HUES48 (cell line): ENCODE measurements at regions not wholly inside any gene's neighbourhood (a gene's known extent, or its start where the extent isn't known, plus 50 kb on each side); places are given as distances from the start of the nearest gene placed in this dataset.
"Not testable (repeated sequence)": the region's sequence is repeated elsewhere in the genome, so short reads cannot be mapped to it uniquely, and the experiment has no call there.

ENCODE experiments used
- H3K27ac ChIP-seq: one replicate; pipeline ENCODE4 v1.7.0; 2013; ENCODE audit warnings: low read depth, low read length, inconsistent platforms
- H3K27me3 ChIP-seq: 2 replicates; pipeline ENCODE4 v1.6.1; 2013; ENCODE audit warnings: mild to moderate bottlenecking, low read length; ENCODE audit not compliant: control insufficient read depth, insufficient read depth
- H3K36me3 ChIP-seq: 2 replicates; pipeline ENCODE4 v1.6.1; 2013; ENCODE audit warnings: low read length; ENCODE audit not compliant: control insufficient read depth, insufficient read depth
- H3K4me1 ChIP-seq: 2 replicates; pipeline ENCODE4 v1.6.1; 2013; ENCODE audit warnings: mild to moderate bottlenecking, low read length; ENCODE audit not compliant: control insufficient read depth, insufficient read depth
- H3K4me3 ChIP-seq: 2 replicates; pipeline ENCODE4 v1.5.1; 2013; ENCODE audit warnings: mild to moderate bottlenecking, low read depth, low read length
- H3K9ac ChIP-seq: 2 replicates; pipeline ENCODE4 v1.6.1; 2013; ENCODE audit warnings: mild to moderate bottlenecking, low read depth, low read length, moderate library complexity
- H3K9me3 ChIP-seq: 2 replicates; pipeline ENCODE4 v1.6.1; 2013; ENCODE audit warnings: low read length; ENCODE audit not compliant: control insufficient read depth, insufficient read depth

DNA sequence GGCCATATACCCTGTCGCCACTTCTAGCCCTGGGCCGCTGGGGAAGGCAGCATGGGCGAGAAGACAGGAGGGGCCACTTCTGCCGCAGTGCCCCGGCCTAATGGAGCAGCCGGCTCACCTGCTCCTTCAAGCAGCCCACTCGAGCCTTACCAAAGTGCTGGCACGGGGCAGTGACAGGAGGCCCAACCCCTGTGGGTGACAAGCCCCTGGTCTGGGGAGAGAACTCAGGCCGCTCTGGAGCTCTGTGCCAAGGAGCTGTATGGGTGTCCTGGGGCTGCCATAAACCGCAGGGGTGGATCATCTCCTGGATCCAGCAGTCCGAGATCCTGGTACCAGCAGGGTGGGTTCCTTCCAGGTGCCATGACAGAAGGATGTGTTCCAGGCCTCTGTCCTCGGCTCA, 3029.0 kb upstream of the TEKT4 start:
- not testable (repeated sequence) for H3K36me3 ChIP-seq, H3K9ac ChIP-seq, H3K4me3 ChIP-seq, H3K27me3 ChIP-seq, H3K4me1 ChIP-seq, H3K27ac ChIP-seq
- H3K9me3 ChIP-seq = peaks cover 28% of the 10 kb centered on the region

DNA sequence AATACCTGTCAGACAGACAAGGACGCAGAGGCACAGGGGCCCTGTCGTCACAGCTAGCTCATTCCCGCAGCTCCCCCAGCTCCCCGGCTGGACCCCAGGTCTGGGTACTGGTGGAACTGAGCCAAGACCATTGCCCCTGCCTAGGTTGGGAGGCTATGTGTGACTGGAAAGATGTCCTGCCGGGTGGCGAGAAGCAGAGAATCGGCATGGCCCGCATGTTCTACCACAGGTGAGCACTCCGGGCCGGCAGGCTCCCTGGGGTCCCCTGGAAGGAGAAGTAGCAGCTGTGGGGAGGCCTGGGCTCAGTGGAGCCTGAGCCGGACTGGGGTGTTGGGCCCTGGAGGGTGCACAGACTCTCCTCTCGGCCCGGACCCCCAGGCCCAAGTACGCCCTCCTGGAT, 3028.3 kb upstream of the TEKT4 start:
- H3K27me3 ChIP-seq, H3K27ac ChIP-seq, H3K36me3 ChIP-seq, H3K4me3 ChIP-seq, H3K4me1 ChIP-seq, H3K9ac ChIP-seq: not testable (repeated sequence)
- H3K9me3 ChIP-seq = peaks cover 28% of the 10 kb centered on the region

DNA sequence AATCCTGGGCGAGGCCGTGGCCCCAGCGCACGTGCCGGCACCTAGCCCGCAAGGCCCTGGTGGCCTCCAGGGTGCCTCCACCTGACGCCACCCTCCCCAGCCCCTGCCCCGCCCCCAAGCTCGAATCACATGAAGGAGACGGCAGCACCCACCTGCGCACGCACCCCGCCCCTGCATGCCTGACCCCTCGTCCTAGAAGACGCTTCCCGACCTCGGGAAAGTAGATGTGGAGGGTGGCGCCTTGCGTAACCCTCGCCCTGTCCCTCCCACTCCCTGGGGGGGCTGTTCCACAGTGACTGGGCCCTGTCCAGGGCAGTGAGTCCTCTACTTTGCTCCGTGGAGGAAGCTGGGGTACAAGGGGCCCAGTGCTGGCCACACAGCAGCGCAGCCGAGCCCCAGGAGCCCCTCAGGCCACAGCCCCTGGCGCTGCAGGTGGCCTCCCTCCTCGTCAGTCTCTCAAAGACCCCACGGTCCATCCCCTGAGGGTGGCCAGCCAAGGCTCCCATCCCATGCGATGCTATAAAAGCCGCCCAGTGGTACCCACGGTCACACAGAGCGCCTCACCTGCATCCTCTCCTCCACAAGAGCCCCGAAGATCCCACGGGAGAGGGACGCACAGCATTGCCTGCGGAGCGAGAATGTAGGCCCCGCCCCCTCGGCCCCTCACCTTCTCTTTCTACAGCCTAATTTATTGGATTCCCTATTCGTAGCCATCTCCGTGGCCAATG, 3027.3 kb upstream of the TEKT4 start:
- peaks cover 28% of the 10 kb centered on the region for H3K9me3 ChIP-seq
- not testable (repeated sequence) for H3K4me3 ChIP-seq, H3K9ac ChIP-seq, H3K27me3 ChIP-seq, H3K4me1 ChIP-seq, H3K36me3 ChIP-seq, H3K27ac ChIP-seq

DNA sequence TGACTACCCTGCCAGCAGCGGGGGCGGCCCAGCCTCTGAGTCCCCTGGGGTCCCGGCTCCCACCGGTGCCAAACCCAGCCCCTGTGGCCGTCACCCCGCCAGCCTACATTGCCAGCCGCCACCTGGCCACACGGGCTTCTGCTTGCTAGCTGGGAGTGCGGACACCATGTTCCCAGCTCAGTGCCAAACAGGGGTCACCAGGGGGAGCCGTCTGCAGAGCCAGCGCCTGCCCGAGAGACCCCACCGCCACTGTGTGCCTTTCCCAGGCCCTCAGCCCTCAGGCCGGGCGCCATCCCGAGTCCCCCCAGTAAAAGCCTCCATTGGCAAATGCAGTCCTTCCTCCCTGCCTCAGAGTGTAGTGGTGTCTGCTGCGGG, 3026.8 kb upstream of the TEKT4 start:
- H3K9me3 ChIP-seq = peaks cover 28% of the 10 kb centered on the region
- H3K27ac ChIP-seq, H3K27me3 ChIP-seq, H3K4me3 ChIP-seq, H3K36me3 ChIP-seq, H3K4me1 ChIP-seq, H3K9ac ChIP-seq: not testable (repeated sequence)

DNA sequence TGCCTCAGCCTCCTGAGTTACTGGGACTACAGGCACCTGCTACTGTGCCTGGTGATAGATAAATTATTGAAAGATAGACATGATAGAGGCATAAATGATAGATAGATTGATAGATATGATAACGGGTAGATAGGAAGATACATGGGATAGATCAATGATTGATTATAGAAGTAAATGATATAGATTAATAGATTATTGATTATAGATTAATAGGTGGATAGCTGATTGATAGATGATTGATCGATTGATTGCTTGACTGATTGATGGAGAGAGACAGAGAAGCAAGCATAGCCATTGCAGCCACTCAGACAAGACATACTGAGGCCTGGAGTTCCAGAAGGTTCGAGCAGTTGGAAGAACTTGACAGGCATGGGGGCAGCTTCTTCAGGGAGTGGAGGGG, 3024.8 kb upstream of the TEKT4 start:
- H3K4me3 ChIP-seq, H3K27me3 ChIP-seq, H3K9ac ChIP-seq, H3K4me1 ChIP-seq, H3K27ac ChIP-seq, H3K36me3 ChIP-seq: not testable (repeated sequence)
- H3K9me3 ChIP-seq = peaks cover 26% of the 10 kb centered on the region

DNA sequence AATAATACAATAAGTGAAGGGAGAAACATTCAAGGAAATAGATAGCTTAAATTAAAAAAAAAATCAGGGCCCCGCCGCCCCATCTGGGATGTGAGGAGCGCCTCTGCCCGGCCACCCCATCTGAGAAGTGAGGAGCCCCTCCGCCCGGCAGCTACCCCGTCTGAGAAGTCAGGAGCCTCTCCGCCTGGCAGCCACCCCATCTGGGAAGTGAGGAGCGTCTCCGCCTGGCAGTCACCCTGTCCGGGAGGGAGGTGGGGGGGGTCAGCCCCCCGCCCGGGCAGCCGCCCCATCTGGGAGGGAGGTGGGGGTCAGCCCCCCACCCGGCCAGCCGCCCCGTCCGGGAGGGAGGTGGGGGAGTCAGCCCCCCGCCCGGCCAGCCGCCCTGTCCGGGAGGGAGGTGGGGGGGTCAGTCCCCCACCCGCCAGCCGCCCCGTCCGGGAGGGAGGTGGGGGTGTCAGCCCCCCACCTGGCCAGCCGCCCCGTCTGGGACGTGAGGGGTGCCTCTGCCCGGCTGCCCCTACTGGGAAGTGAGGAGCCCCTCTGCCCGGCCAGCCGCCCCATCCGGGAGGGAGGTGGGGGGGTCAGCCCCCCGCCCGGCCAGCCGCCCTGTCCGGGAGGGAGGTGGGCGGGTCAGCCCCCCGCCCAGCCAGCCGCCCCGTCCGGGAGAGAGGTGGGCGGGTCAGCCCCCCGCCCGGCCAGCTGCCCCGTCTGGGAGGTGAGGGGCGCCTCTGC, 3019.4 kb upstream of the TEKT4 start:
- H3K4me1 ChIP-seq, H3K4me3 ChIP-seq, H3K27me3 ChIP-seq, H3K27ac ChIP-seq, H3K9me3 ChIP-seq, H3K36me3 ChIP-seq, H3K9ac ChIP-seq: not testable (repeated sequence)

DNA sequence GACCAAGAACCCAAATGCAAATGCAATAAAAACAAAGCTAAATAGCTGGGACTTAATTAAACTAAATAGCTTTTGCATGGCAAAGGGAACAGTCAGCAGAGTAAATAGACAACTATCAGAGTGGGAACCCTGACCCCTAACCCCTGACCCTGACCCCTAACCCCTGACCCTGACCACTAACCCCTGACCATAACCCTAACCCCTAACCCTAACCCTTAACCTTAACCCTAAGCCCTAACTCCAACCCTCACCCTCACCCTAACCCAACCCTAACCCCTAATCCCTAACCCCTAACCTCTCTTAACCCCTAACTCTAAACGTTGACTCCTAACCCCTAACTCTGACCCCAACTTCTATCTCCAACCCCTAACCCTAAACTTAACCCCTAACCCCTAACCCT, 3014.3 kb upstream of the TEKT4 start:
- H3K27me3 ChIP-seq, H3K4me3 ChIP-seq, H3K36me3 ChIP-seq, H3K4me1 ChIP-seq, H3K9me3 ChIP-seq, H3K9ac ChIP-seq, H3K27ac ChIP-seq: not testable (repeated sequence)

DNA sequence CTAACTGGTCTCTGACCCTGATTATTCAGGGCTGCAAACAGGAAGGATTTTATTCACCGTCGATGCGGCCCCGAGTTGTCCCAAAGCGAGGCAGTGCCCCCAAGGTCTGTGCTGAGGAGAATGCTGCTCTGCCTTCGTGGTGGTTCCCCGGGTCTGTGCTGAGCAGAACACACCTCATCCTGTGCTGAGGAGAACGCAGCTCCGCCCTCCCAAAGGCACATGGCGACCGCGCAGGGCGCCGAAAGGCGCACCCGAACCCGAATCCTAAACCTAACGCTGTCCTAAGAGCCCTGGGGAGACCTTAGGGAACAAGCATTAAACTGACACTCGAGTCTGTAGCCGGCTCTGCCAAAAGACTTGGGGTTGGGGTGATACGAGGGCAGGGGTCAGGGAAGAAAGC, 3013.5 kb upstream of the TEKT4 start:
- not testable (repeated sequence) for H3K9ac ChIP-seq, H3K27me3 ChIP-seq, H3K36me3 ChIP-seq, H3K4me1 ChIP-seq, H3K9me3 ChIP-seq, H3K4me3 ChIP-seq, H3K27ac ChIP-seq

DNA sequence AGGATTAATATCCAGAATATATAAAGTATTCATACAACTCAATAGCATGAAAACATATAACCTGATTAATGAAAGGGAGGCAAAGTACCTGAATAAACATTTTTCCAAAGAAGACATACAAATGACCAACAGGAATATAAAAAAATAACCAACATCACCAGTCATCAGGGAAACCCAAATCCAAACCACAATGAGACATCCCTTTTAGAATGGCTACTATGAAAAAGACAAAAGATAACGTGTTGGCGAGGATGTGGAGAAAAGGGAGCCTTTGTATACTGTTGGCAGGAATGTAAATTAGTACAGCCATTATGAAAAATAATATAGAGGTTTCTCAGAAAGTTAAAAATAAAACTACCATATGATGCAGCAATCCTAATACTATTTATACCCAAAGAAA, 2999.5 kb upstream of the TEKT4 start:
- not testable (repeated sequence) for H3K27me3 ChIP-seq, H3K36me3 ChIP-seq, H3K4me3 ChIP-seq, H3K27ac ChIP-seq, H3K4me1 ChIP-seq, H3K9ac ChIP-seq
- H3K9me3 ChIP-seq = peaks cover 19% of the 10 kb centered on the region

DNA sequence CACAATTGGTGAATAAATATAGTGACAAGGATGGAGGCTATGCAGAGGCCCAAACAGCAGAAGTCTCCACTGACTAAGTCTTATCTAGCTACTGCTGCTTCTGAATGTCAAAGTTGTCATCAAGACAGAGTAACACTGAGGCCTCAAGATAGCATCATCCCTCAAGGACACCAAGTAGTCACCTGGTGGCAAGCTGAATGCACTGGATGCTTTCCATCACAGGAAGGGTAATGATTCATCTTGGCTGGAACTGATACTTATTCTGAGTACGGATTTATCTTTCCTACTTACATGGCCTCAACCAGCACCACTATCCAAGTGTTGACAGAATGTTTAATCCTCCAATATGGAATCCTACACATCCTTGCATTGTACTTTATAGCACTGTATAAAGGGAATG, 2997.8 kb upstream of the TEKT4 start:
- H3K36me3 ChIP-seq, H3K9ac ChIP-seq, H3K27me3 ChIP-seq, H3K4me1 ChIP-seq, H3K4me3 ChIP-seq, H3K27ac ChIP-seq: not testable (repeated sequence)
- H3K9me3 ChIP-seq = peaks cover 22% of the 10 kb centered on the region

DNA sequence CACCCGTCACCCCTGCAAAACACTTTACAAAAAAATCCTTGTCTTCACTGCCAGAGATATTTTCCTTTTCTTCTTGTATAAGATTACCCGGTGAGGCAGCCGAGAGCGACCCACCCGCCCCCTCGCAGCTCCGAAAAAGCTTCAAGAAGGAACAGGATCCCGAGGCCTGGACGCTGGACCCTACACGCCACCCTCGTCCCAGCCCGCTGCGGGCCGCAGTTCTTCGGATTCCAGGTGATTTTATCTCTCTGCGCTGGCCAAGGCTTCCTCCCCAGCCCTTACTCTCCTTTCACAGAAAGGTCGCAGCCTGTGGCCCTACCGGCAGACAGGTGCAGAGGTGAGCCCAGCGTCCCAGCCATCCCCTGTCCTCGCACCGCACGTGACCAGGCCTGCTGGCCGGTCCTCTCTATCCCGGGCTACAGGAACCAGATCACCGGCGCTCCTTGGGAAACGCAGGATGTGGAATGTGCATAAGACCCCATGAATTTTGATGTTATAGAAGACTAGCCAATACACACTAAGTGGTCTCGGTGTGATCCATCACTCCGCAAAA, 2993.5 kb upstream of the TEKT4 start:
- not testable (repeated sequence) for H3K9ac ChIP-seq, H3K36me3 ChIP-seq, H3K27me3 ChIP-seq, H3K27ac ChIP-seq, H3K4me1 ChIP-seq, H3K4me3 ChIP-seq
- peaks cover 12% of the 10 kb centered on the region for H3K9me3 ChIP-seq
